K562 (cell line): ENCODE measurements at regions not wholly inside any gene's neighbourhood (a gene's known extent, or its start where the extent isn't known, plus 50 kb on each side); places are given as distances from the start of the nearest gene placed in this dataset.

Experiments used
- ATF6 ChIP-seq: sonication (generic); formaldehyde crosslinking; IDR thresholded peaks from 2 replicates; pipeline ENCODE4 v1.4.0; 2020; ENCODE audit warnings: mild to moderate bottlenecking, missing genetic modification reagents
- CHD2 ChIP-seq: IDR thresholded peaks from 2 replicates; pipeline ENCODE4 v1.6.1; 2011; ENCODE audit warnings: low read depth, low read length
- CHD4 ChIP-seq: fragments of 200-600 bp; sonication (generic); IDR thresholded peaks from 3 replicates; pipeline ENCODE4 v1.6.1; 2012; ENCODE audit warnings: low read depth, mild to moderate bottlenecking, mixed read lengths, low read length, inconsistent platforms; ENCODE audit not compliant: insufficient read depth, insufficient replicate concordance, poor library complexity, severe bottlenecking
- CREB1 ChIP-seq, 2 experiments: sonication (generic) in 1 of 2; formaldehyde crosslinking in 1 of 2; IDR thresholded peaks; 2 replicates each; pipeline versions ENCODE4 v1.6.1 to v1.8.0; 2012 to 2022; ENCODE audit warnings: inconsistent platforms in 1 of 2, mild to moderate bottlenecking in 1 of 2, missing genetic modification reagents in 1 of 2, moderate library complexity in 1 of 2
- E2F6 ChIP-seq, 2 experiments: IDR thresholded peaks; 2 replicates each; pipeline ENCODE4 v1.6.1; 2011; ENCODE audit warnings: borderline replicate concordance in 1 of 2, control low read depth in 1 of 2, low read depth in 1 of 2, low read length in 1 of 2, mild to moderate bottlenecking in 1 of 2, mixed read lengths in 1 of 2, moderate library complexity in 1 of 2; ENCODE audit not compliant: insufficient read depth in 1 of 2, insufficient read length in 1 of 2, poor library complexity in 1 of 2, severe bottlenecking in 1 of 2; ENCODE audit errors: extremely low read depth in 1 of 2
- ELF2 ChIP-seq: fragments of 250-450 bp; sonication (Bioruptor Pico); IDR thresholded peaks from 2 replicates; pipeline ENCODE4 v1.5.0; 2021; ENCODE audit warnings: mild to moderate bottlenecking
- RAD21 ChIP-seq, 2 experiments: fragments of 250-450 bp in 1 of 2; fragments of 450-650 bp in 1 of 2; sonication (Bioruptor Pico) in 1 of 2; formaldehyde crosslinking in 1 of 2; IDR thresholded peaks in 1 of 2; conservative IDR thresholded peaks in 1 of 2; 2 replicates each; pipeline versions ENCODE4 v1.4.0 to v1.8.0; 2020 to 2022; ENCODE audit warnings: mild to moderate bottlenecking in 2 of 2, moderate library complexity in 1 of 2
- SOX6 ChIP-seq: fragments of 450-650 bp; IDR thresholded peaks from 2 replicates; pipeline ENCODE4 v1.6.1; 2014; ENCODE audit warnings: mild to moderate bottlenecking
- SREBF2 ChIP-seq: sonication (generic); formaldehyde crosslinking; IDR thresholded peaks from 2 replicates; pipeline ENCODE4 v1.4.0; 2020; ENCODE audit warnings: mild to moderate bottlenecking, missing genetic modification reagents
- YY1 ChIP-seq, 3 experiments: IDR thresholded peaks; 2 replicates each; pipeline ENCODE4 v1.6.1; 2011; ENCODE audit warnings: low read length in 2 of 3, mild to moderate bottlenecking in 2 of 3, moderate library complexity in 2 of 3, borderline replicate concordance in 1 of 3, control low read depth in 1 of 3, low read depth in 1 of 3; ENCODE audit not compliant: insufficient read depth in 3 of 3, insufficient replicate concordance in 2 of 3, control insufficient read depth in 1 of 3, insufficient read length in 1 of 3; ENCODE audit errors: extremely low read depth in 1 of 3
- ZNF253 ChIP-seq: fragments of 250-450 bp; sonication (Bioruptor Pico); conservative IDR thresholded peaks from 2 replicates; pipeline ENCODE4 v1.6.1; 2021; ENCODE audit warnings: mild to moderate bottlenecking
- ZNF263 ChIP-seq: sonication (generic); formaldehyde crosslinking; IDR thresholded peaks from 2 replicates; pipeline ENCODE4 v1.8.0; 2022; ENCODE audit warnings: mild to moderate bottlenecking, missing genetic modification reagents, borderline replicate concordance
- ZNF561 ChIP-seq: fragments of 450-650 bp; formaldehyde crosslinking; conservative IDR thresholded peaks from 2 replicates; pipeline ENCODE4 v1.4.0; 2020; ENCODE audit warnings: mild to moderate bottlenecking, moderate library complexity
- TF ChIP-seq, protein P1 (sequence below), 3 experiments: IDR thresholded peaks in 2 of 3; conservative IDR thresholded peaks in 1 of 3; 2 replicates each; pipeline ENCODE4 v1.5.1; 2011 to 2012; ENCODE audit warnings: low read length in 3 of 3, mild to moderate bottlenecking in 3 of 3, control low read depth in 2 of 3, improper control_type of control experiment in 1 of 3, inconsistent platforms in 1 of 3, low read depth in 1 of 3, mixed read lengths in 1 of 3, moderate library complexity in 1 of 3; ENCODE audit not compliant: insufficient read depth in 2 of 3

- TF ChIP-seq, protein P1, sequence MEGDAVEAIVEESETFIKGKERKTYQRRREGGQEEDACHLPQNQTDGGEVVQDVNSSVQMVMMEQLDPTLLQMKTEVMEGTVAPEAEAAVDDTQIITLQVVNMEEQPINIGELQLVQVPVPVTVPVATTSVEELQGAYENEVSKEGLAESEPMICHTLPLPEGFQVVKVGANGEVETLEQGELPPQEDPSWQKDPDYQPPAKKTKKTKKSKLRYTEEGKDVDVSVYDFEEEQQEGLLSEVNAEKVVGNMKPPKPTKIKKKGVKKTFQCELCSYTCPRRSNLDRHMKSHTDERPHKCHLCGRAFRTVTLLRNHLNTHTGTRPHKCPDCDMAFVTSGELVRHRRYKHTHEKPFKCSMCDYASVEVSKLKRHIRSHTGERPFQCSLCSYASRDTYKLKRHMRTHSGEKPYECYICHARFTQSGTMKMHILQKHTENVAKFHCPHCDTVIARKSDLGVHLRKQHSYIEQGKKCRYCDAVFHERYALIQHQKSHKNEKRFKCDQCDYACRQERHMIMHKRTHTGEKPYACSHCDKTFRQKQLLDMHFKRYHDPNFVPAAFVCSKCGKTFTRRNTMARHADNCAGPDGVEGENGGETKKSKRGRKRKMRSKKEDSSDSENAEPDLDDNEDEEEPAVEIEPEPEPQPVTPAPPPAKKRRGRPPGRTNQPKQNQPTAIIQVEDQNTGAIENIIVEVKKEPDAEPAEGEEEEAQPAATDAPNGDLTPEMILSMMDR (IDR thresholded peaks at IDR 0.05 in 2 of 3, conservative IDR thresholded peaks at IDR 0.05 in 1 of 3; ENCODE audit: insufficient read depth in 2 of 3, low read depth in 1 of 3, low read length in 3 of 3) = no peak
- TF ChIP-seq E2F6 (IDR thresholded peaks at IDR 0.05; ENCODE audit: borderline replicate concordance in 1 of 2, extremely low read depth in 1 of 2, insufficient read depth in 1 of 2, insufficient read length in 1 of 2, low read depth in 1 of 2, low read length in 1 of 2, poor library complexity in 1 of 2, severe bottlenecking in 1 of 2) (no peak), CHD4 (no peak), ELF2 (CRISPR knock-in tag) (no peak), CHD2 (no peak), ZNF253 (CRISPR knock-in tag) (no peak), ZNF263 (no peak), SOX6 (no peak), ATF6 (CRISPR knock-in tag) (no peak), RAD21 (CRISPR knock-in tag; conservative IDR thresholded peaks at IDR 0.05 in 1 of 2, IDR thresholded peaks at IDR 0.05 in 1 of 2) (no peak), CREB1 (IDR thresholded peaks at IDR 0.05) (no peak), CREB1 (CRISPR knock-in tag; IDR thresholded peaks at IDR 0.05) (no peak), SREBF2 (CRISPR knock-in tag) (no peak), YY1 (IDR thresholded peaks at IDR 0.05; ENCODE audit: borderline replicate concordance in 1 of 3, control insufficient read depth in 1 of 3, extremely low read depth in 1 of 3, insufficient read depth in 3 of 3, insufficient read length in 1 of 3, insufficient replicate concordance in 2 of 3, low read depth in 1 of 3, low read length in 2 of 3) (no peak), ZNF561 (CRISPR knock-in tag) (no peak)
Measured at GRCh38 chr13:50384724-50385123, 369.5 kb downstream of the KCNRG start.
